Stomach (tissue), 8 donors: ENCODE measurements at regions not wholly inside any gene's neighbourhood (a gene's known extent, or its start where the extent isn't known, plus 50 kb on each side); places are given as distances from the start of the nearest gene placed in this dataset.

Experiments
- DNase-seq, 2 donors: peaks; one replicate each; pipeline versions ENCODE4 v3.0.0 to v3.0.0-alpha.2; 2013 to 2019
- H3K27ac ChIP-seq, 5 donors: fragments of 200-600 bp in 4 of 5; sonication (generic) in 4 of 5; one replicate each; pipeline ENCODE4 v1.5.1; 2013 to 2019; ENCODE audit warnings: mild to moderate bottlenecking in 1 of 5, moderate library complexity in 1 of 5
- H3K27me3 ChIP-seq, 3 donors: fragments of 200-600 bp; sonication (generic); one replicate each; pipeline ENCODE4 v1.5.1; 2017 to 2019; ENCODE audit warnings: mixed run types in 1 of 3
- H3K36me3 ChIP-seq, 4 donors: fragments of 200-600 bp; sonication (generic); 1 replicate in 3 of 4; 2 replicates in 1 of 4; pipeline ENCODE4 v1.5.1; 2016 to 2019
- H3K4me1 ChIP-seq, 4 donors: fragments of 200-600 bp; sonication (generic); one replicate each; pipeline ENCODE4 v1.5.1; 2016 to 2019
- H3K4me3 ChIP-seq, 4 donors: fragments of 200-600 bp; sonication (generic) in 3 of 4; one replicate each; pipeline ENCODE4 v1.5.1; 2016 to 2019; ENCODE audit warnings: mild to moderate bottlenecking in 1 of 4
- H3K9me3 ChIP-seq, 4 donors: fragments of 200-600 bp; sonication (generic); one replicate each; pipeline ENCODE4 v1.5.1; 2016 to 2019
- CTCF ChIP-seq, 7 experiments: fragments of 450-650 bp in 4 of 7; fragments of 200-600 bp in 3 of 7; sonication (generic) in 3 of 7; IDR thresholded peaks; one replicate each; pipeline ENCODE4 v1.5.1; 2016 to 2019; ENCODE audit warnings: antibody characterized with exemption in 7 of 7, control low read depth in 2 of 7, mild to moderate bottlenecking in 1 of 7
- EP300 ChIP-seq: sonication (generic); formaldehyde crosslinking; IDR thresholded peaks from one replicate; pipeline ENCODE4 v1.6.1; 2017; ENCODE audit warnings: antibody characterized with exemption
- POLR2A ChIP-seq, 4 donors: fragments of 450-650 bp; IDR thresholded peaks; one replicate each; pipeline ENCODE4 v1.6.1; 2016; ENCODE audit warnings: antibody characterized with exemption in 4 of 4, control low read depth in 2 of 4, mild to moderate bottlenecking in 1 of 4, moderate library complexity in 1 of 4
- POLR2AphosphoS5 ChIP-seq, 3 donors: sonication (generic); formaldehyde crosslinking; IDR thresholded peaks; one replicate each; pipeline ENCODE4 v1.6.1; 2016; ENCODE audit warnings: antibody characterized with exemption in 3 of 3
- WGBS, 5 donors: extraction: QIAGEN DNeasy Blood & Tissue Kit in 3 of 5; methylation state at CpG; one replicate each; pipeline versions ENCODE4 v1.1.5 to v1.1.7; 2013 to 2018; 5-methylcytosine and 5-hydroxymethylcytosine counted together
- intact Hi-C: fragments of 100-400 bp; cut with DNase I; formaldehyde crosslinking; loops from one replicate; pipeline ENCODE4 v1.15.1; 2023; ENCODE audit warnings: low total_unique reads
- donor health status: healthy with polysubstance abuse.
- donor health status: Bipolar disorder and iron deficiency.
- donor health status: healthy.

DNA sequence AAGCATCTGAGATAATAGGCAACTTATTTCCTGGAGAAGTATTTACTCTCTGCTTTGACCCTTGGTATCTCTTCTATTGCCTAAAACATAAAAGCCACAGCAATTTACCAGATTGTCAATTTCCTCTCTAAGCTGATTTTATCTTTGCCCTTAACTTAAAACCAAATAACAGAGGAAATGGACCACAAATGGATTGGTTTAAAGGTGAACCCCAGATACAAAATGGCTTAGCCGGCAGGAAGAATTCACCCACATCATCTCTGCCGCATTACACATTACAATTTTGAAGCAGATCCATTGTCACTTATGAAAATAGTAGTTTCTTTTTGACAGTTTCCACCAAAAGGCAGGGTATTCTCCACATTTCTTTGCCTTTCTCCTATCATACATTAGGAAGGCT is 585.8 kb upstream of the CHAC2 start:
- Histone ChIP-seq H3K36me3 (no peaks in the 10 kb centered on the region), H3K27me3 (no peaks in the 10 kb centered on the region), H3K27ac (no peak overlapping the region), H3K9me3 (no peaks in the 10 kb centered on the region), H3K4me3 (no peak overlapping the region), H3K4me1 (no peaks in the 10 kb centered on the region)
- 67 to 81% (median 70%) methylated on average over 2 of the region's 2 CpGs for WGBS, 5 donors
- TF ChIP-seq POLR2AphosphoS5 (IDR thresholded peaks at IDR 0.05) (no peak), EP300 (no peak), CTCF (IDR thresholded peaks at IDR 0.05) (no peak), POLR2A (IDR thresholded peaks at IDR 0.05) (no peak)
- DNase-seq: no peak
- intact Hi-C loops: no loop called here

DNA sequence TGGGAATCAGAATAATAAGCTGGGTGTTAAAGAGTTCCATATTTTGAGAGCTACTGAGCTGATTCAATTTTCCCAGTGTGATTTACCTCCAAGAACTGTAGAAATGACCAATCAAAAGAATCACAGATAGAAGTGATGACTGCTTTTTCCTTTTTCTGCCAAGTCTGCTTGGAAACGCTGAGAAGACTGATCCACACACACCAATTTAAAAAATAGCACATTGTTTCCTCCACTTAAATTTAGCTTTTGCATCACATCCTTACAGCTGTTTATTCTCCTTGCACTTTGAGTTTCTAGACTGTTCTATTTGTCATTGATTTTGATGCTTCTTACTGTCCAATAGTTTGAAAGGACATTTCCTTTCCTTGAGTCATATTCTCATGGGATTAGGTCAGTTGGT is 590.3 kb upstream of the CHAC2 start:
- 33 to 91% (median 72%) methylated on average over 1 of the region's 1 CpG for WGBS, 5 donors
- H3K4me1 ChIP-seq: no peaks in the 10 kb centered on the region
- H3K4me3 ChIP-seq: no peak overlapping the region

DNA sequence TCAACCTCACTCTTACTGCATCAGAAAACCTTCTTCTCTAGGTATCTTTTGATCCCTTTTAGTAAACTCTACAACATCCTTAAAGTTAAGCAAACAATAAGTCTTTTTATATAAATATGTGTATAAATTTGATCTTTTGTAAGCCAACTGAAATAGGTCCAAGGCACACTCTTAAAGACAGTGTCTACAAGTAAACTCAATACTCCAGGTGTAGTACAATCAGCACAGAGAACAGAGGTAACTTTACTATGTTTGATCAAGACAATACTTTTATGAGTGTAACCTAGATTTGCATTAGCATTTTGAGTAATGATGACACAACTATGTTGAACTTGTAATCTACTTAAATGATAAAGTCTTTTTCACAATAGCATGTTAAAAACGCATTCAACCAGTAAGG is 593.1 kb upstream of the CHAC2 start:
- 36 to 72% (median 57%) methylated on average over 1 of the region's 1 CpG for WGBS, 5 donors
- no peak for DNase-seq
- no peaks in the 10 kb centered on the region for H3K9me3 ChIP-seq
- H3K27ac ChIP-seq: no peak overlapping the region
- H3K4me1 ChIP-seq: no peaks in the 10 kb centered on the region
- TF ChIP-seq POLR2AphosphoS5 (IDR thresholded peaks at IDR 0.05): no peak
- TF ChIP-seq POLR2A (IDR thresholded peaks at IDR 0.05): no peak
- no peak for TF ChIP-seq CTCF (IDR thresholded peaks at IDR 0.05)
- no peak for TF ChIP-seq EP300
- H3K36me3 ChIP-seq: no peaks in the 10 kb centered on the region
- no peaks in the 10 kb centered on the region for H3K27me3 ChIP-seq
- H3K4me3 ChIP-seq: no peak overlapping the region
- intact Hi-C loops: no loop called here

More for the DNA sequence above, 590.3 kb upstream of the CHAC2 start:
- intact Hi-C loops: no loop called here
- Histone ChIP-seq H3K9me3 (no peaks in the 10 kb centered on the region), H3K27me3 (no peaks in the 10 kb centered on the region), H3K27ac (no peak overlapping the region), H3K36me3 (no peaks in the 10 kb centered on the region)
- TF ChIP-seq POLR2A (IDR thresholded peaks at IDR 0.05) (no peak), CTCF (IDR thresholded peaks at IDR 0.05) (no peak), POLR2AphosphoS5 (IDR thresholded peaks at IDR 0.05) (no peak), EP300 (no peak)
- no peak for DNase-seq

DNA sequence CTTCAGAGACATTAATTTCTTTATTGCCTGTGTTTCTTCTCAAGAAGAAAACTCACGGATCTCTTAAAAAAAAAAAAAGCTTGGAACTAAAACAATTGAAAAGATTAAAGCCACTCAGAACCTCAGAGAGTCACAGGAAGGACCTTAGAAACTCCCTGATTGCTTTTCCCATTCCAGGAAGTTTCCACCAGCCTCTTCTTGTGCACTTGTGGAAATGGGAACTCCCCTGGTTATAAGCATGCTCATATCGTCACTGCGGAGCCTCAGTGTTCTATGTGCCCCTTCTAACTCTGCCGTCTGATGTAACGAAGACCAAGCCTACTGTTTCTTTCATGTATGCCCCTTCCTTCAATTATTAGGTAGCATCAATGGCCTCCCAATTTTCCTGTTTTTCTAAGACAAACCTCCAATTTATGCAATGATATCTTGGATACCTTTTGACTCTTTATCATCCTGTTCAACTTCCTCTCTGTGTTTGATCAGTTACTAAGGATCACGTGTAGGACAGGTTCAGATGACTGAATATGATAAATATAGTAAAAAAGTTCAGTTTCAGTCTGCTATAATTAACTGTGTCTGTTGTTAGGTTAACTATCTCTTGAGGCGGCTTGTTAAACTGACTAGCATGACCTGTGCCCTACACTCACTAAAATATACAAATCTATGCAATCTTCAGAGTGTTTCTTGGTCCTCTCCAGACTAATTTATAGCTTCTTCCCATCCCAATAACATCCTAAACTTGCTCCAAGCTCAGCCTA is 593.7 kb upstream of the CHAC2 start:
- WGBS, 5 donors: 66 to 78% (median 72%) methylated on average over 7 of the region's 7 CpGs
- intact Hi-C loops: no loop called here

More for the DNA sequence above, 593.7 kb upstream of the CHAC2 start:
- no peaks in the 10 kb centered on the region for H3K4me1 ChIP-seq
- H3K36me3 ChIP-seq: no peaks in the 10 kb centered on the region
- H3K27ac ChIP-seq: no peak overlapping the region
- TF ChIP-seq POLR2AphosphoS5 (IDR thresholded peaks at IDR 0.05) (no peak), POLR2A (IDR thresholded peaks at IDR 0.05) (no peak), EP300 (no peak), CTCF (IDR thresholded peaks at IDR 0.05) (no peak)
- H3K4me3 ChIP-seq: no peak overlapping the region
- H3K27me3 ChIP-seq: no peaks in the 10 kb centered on the region
- peak in 1 of 2 donors; percentile 12 for DNase-seq
- no peaks in the 10 kb centered on the region for H3K9me3 ChIP-seq
